HG02973 (cell line): ENCODE measurements at regions not wholly inside any gene's neighbourhood (a gene's known extent, or its start where the extent isn't known, plus 50 kb on each side); places are given as distances from the start of the nearest gene placed in this dataset.
A peak's percentile ranks its signal among the peaks of the same experiment; 100 is the strongest.

Source experiments
- ATAC-seq: cut with Tn5 transposase; IDR thresholded peaks from one replicate; pipeline ENCODE4 v1.9.1; 2021; ENCODE audit warnings: moderate library complexity; ENCODE audit not compliant: unreplicated experiment

DNA sequence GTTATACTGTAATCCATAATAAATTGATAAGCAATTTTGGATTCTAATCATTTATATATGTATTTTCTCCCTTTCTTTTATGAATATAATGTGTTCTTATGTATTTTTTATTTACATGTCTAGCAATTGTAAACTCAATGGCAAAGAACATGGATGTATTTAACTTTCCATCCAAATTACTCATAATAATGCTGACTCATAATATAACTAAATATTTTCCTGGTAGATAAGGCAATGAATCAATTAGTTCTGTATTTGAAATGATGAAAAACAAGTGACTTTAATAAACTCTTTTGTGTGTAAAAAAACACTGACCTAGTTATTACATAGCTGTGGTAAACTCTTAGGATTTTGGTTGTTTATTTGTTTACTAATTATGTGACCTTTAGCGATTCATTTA is 211.2 kb downstream of the DTHD1 start:
- no peak for ATAC-seq

- ATAC-seq = no peak
Observed at GRCh38 chr4:36493251-36493650, 211.8 kb downstream of the DTHD1 start.

- ATAC-seq = no peak
Observed at GRCh38 chr4:36494016-36494415, 212.6 kb downstream of the DTHD1 start.

GRCh38 chr4:36494747-36495146 is 213.3 kb downstream of the DTHD1 start:
- no peak for ATAC-seq

- no peak for ATAC-seq
Observed at GRCh38 chr4:36502350-36502749, 220.9 kb downstream of the DTHD1 start.

DNA sequence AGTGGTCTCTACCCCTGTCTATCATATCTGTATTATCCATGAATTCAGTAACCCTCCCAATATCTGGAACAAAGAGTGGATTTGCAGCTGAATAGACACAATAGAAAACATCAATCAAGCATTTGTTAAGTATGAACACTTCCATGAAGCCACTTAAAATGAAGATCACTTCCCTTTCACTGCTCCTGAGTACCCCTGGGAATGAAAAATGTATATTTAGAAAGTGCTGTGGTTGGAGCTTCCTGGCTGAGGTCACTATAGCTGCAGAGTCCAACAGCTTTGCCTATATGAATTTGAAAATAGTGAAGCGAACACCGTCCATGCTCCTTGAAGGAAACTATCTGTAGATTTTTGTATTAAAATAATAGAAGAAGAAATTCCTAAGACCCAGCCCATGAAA is 227.0 kb downstream of the DTHD1 start:
- ATAC-seq = no peak

GRCh38 chr4:36509845-36510244 is 228.4 kb downstream of the DTHD1 start:
- no peak for ATAC-seq

DNA sequence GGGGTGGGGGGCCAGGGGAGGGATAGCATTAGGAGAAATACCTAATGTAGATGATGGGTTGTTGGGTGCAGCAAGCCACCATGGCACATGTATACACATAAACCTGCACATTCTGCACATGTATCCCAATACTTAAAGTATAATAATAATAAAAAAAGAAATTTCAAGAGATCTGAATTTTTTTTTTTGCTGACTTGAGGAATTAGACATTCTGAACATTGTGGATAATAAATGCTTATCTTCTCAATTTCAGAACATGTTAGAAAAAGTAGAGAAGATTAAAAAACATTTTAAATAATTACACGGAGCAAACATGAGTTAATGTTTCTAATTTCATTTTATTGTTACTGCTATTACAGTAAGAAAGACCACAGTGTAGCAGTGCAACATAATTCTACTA is 230.4 kb downstream of the DTHD1 start:
- ATAC-seq = no peak

DNA sequence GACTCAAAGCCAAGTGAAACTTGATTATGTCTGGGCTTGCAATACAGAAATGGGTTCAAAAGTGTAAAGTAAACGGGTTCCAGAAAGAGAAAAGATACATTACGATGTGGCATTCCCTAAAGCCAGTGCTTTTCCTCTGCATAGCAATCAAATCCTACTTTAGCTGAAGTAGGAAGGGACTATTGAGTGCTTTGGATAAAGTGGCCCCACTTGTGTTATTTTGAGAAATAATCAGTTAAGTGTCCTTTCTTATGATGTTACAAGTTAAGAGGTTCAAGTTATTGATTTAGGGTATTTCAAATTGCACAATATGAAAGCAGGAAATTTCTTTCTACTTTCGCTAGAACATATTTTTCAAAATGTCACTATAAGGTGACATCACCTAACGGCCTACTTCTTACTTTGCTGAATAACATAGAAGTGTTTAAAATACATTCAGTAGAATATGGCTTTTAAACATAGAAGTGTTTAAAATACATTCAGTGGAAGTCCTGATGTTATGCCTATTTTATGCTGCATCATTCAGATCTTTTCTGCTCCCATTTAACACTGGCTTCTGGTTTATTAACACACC is 235.2 kb downstream of the DTHD1 start:
- no peak for ATAC-seq

- ATAC-seq = no peak
Observed at GRCh38 chr4:36523182-36523581, 241.8 kb downstream of the DTHD1 start.

DNA sequence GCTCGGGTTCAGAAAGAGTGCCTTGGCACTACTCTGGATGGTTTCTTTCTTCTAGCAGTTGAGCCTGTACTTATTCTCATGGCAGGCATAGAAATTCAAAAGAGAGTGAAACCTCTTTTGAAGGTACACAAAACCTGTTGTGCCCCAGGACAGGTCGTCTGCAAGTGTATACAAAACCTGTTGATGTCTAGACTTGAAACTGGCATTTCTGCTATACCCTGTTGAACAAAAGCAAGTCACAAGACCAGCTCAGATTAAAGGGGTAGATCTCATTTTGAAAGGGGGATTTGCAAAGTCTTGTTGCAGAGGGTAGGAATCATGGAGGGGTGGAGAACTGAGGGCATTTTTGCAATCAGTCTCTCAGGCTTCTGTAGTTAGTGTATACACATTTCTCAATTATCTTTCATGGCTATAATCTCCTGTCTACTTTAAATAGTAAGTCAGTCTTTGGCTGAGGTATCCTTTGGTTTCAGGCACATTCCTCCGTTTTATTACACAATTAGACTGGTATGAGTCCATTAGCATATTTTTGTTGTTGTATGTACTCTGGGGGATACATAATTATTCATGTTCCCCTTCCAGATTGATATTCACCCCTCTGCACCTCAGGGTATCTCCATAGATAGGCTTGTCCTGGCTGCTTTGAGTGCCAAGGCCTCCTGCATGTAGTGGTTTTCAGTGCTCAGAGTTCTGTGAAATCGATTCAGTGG is 251.4 kb downstream of the DTHD1 start:
- ATAC-seq = no peak

DNA sequence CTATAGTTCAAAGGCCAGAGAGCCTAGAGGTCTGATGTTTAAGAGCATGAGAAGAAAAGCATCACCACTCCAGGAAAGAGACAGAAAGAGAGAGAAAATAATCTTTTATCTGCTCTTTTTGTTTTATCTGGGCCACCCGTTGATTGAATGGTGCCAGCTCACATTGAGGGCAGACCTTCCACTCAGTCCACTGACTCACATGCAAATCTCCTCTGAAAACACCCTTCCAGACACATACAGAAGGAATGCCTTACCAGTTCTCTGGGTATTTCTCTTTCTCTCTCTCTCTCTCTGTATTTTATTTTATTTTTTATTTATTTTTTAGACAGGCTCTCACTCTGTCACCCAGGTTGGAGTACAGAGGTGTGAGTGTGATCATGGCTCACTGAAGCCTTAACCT is 252.5 kb downstream of the DTHD1 start:
- ATAC-seq = no peak

DNA sequence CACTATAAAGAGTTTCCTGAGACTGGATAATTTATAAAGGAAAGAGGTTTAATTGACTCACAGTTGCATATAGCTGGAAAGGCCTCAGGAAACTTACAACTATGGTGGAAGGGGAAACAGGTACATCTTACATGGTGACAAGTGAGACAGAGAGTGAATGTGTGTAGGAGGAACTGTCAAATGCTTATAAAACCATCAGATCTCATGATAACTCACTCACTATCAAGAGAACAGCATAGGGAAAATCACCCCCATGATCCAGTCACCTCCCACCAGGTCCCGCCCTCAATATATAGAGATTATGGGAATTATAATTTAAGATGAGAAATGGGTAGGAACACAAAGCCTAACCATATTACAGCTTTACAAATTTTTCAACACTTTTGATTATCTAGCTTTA is 266.0 kb downstream of the DTHD1 start:
- no peak for ATAC-seq

- no peak for ATAC-seq
Observed at GRCh38 chr4:36549252-36549651, 267.8 kb downstream of the DTHD1 start.

DNA sequence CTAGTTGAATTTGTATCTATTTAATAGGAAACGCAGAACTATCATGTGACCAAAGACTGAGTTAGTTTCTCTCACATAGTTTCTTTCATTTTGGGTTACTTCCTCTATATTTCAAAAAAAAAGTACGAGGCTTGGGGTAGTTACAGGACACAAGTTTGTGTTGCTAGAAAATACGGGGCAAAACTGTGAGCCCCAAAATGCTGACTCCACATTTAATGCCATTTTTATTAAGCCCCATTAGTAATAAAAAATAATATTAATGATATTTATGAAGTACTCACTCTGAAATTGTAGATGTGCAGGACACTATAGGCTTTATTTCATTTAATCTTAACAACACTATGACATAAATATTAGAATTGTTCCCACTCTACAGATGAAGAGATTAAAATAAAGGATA is 268.6 kb downstream of the DTHD1 start:
- ATAC-seq = no peak

DNA sequence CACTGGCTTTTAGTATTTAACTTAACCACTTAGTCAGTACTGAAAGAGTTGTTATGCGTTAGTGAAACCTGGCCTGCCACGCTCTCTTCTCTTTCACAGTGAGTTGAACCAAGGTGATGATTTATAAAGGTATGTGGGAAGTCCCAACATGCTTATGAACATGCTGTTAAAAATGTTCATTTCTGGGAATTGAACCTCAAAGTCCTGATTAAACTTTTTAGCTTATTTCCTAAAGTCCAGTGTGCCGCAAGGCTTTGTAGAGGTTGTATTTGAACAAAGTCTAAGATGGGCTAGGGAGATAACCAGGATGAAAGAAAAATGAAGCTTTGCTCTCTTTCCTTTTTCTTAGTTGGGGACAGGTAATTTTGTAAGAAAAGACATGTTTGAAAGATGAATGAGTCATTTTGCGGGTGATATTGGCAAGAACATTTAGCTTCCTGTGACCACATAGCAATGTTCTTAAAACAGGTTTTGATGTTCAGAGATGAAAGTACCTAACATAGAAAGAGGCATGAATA is 270.3 kb downstream of the DTHD1 start:
- ATAC-seq = peak; percentile 88

DNA sequence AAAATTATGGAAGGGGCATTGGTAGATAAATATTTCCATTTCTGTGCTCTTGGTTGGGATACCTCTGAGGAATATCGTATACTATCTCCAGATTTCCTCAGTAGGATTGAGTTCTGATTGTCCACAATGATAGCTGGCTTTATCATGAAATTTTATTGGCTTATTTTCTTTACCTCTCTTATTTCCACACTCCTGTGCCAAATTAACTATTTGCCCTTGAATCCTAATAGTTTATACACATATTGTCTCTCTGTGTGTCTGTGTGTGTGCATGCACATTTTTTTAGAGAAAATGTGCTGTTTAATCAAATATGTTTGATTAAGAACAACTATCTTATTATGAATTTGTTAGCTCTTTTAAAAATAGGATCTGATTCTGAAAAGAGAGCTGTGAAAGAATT is 271.6 kb downstream of the DTHD1 start:
- ATAC-seq = no peak

DNA sequence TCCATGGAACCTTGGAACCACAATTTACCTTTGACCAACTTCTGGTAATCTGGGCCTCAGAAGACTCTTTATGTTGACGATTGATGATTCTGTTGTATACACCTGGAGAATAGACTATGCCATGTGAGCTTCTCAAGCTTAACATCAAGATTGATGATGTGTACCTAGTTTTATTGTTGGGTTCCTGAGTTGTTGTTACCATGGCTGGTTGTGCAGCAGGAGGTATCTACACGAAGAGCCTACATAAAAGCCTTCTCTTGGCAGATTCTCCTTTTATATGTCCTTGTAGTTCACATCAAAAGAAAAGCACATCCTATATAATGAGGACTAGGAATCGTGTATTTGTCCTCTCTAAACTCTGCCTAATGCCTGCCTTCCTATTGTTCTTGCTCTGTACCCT is 272.0 kb downstream of the DTHD1 start:
- ATAC-seq = no peak

- ATAC-seq = no peak
Observed at GRCh38 chr4:36556984-36557383, 275.6 kb downstream of the DTHD1 start.

- no peak for ATAC-seq
Observed at GRCh38 chr4:36568575-36568974, 287.2 kb downstream of the DTHD1 start.

DNA sequence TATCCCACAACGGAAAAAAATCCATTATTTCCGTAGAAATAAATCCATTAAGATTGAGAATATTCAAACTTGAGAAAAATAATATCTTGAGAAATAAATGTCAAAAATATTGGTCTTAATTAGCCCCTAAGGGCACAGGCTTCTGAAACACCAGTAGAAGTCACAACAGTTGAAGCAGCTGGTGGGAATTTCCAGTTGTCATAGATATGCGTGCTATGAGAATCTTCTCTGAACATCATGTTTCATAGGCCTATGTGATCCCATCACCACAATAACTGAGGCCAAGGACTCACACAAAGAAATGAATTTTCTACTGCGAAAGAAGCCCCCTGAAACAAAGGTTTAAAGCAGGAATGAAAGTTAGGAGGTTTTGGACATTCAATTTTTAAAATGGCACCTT is 292.0 kb downstream of the DTHD1 start:
- ATAC-seq = no peak

DNA sequence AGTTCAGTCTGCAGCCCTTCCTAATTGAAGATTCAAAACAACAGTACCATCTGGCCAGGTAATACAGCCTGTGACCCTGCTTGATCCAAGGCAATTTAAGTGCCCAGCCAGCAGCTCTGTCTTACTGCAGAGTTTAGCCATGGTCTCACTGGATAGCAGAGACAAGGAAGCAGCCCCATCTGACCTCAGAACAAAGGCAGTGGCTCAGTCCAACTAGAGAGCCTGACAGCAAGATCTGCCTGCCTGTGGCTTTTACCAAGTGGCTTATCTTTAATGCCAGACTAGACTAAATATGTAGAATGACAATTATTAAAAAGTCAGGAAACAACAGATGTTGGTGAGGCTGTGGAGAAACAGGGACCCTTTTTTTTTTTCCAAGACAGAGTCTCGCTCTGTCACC is 293.4 kb downstream of the DTHD1 start:
- no peak for ATAC-seq

DNA sequence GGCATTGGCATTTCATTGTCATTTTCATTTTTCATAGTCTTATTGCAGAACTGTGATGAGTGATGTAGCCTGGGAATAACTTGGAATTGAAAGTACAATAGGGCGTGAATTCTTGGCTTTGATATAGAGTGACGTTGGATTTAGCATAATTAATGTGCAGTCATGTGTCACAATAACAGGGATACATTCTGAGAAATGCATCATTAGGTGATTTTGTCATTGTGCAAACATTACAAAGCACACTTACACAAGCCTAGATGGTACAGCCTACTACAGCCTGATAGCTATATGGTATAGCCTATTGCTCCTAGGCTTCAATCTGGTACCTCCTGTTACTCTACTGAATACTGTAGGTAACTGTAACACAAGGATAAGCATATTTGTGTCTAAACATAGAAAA is 300.8 kb downstream of the DTHD1 start:
- no peak for ATAC-seq
